ENCODE measurements at regions not wholly inside any gene's neighbourhood (a gene's known extent, or its start where the extent isn't known, plus 50 kb on each side); places are given as distances from the start of the nearest gene placed in this dataset.

- Histone ChIP-seq H3K4me3 (ENCODE audit: low read depth in 1 of 2, low read length in 2 of 2) (no peak overlapping the region), H3K4me1 (ENCODE audit: control insufficient read depth in 1 of 2, insufficient read depth in 2 of 2, low read length in 2 of 2) (no peaks in the 10 kb centered on the region), H3K27me3 (ENCODE audit: low read depth, low read length) (no peaks in the 10 kb centered on the region), H3K27ac (ENCODE audit: low read length) (no peak overlapping the region), H3K36me3 (ENCODE audit: control insufficient read depth in 1 of 2, insufficient read depth in 2 of 2, low read length in 2 of 2) (no peaks in the 10 kb centered on the region), H3K9me3 (ENCODE audit: control insufficient read depth in 1 of 2, low read length in 2 of 2) (no peaks in the 10 kb centered on the region)
Observed at GRCh38 chr4:34108391-34108790, 2135.9 kb downstream of the ARAP2 start.

- H3K9me3 ChIP-seq (ENCODE audit: control insufficient read depth in 1 of 2, low read length in 2 of 2) = no peaks in the 10 kb centered on the region
- no peaks in the 10 kb centered on the region for H3K36me3 ChIP-seq (ENCODE audit: control insufficient read depth in 1 of 2, insufficient read depth in 2 of 2, low read length in 2 of 2)
- H3K4me3 ChIP-seq (ENCODE audit: low read depth in 1 of 2, low read length in 2 of 2) = no peak overlapping the region
- no peaks in the 10 kb centered on the region for H3K4me1 ChIP-seq (ENCODE audit: control insufficient read depth in 1 of 2, insufficient read depth in 2 of 2, low read length in 2 of 2)
- H3K27me3 ChIP-seq (ENCODE audit: low read depth, low read length) = no peaks in the 10 kb centered on the region
- H3K27ac ChIP-seq (ENCODE audit: low read length) = no peak overlapping the region
Observed at GRCh38 chr4:34112573-34112972, 2131.7 kb downstream of the ARAP2 start.

GRCh38 chr4:34138385-34138784 is 2105.9 kb downstream of the ARAP2 start:
- Histone ChIP-seq H3K4me3 (ENCODE audit: low read depth in 1 of 2, low read length in 2 of 2) (no peak overlapping the region), H3K36me3 (ENCODE audit: control insufficient read depth in 1 of 2, insufficient read depth in 2 of 2, low read length in 2 of 2) (no peaks in the 10 kb centered on the region), H3K4me1 (ENCODE audit: control insufficient read depth in 1 of 2, insufficient read depth in 2 of 2, low read length in 2 of 2) (no peaks in the 10 kb centered on the region), H3K27me3 (ENCODE audit: low read depth, low read length) (no peaks in the 10 kb centered on the region), H3K27ac (ENCODE audit: low read length) (no peak overlapping the region), H3K9me3 (ENCODE audit: control insufficient read depth in 1 of 2, low read length in 2 of 2) (no peaks in the 10 kb centered on the region)

- H3K4me3 ChIP-seq (ENCODE audit: low read depth in 1 of 2, low read length in 2 of 2) = no peak overlapping the region
- no peak overlapping the region for H3K27ac ChIP-seq (ENCODE audit: low read length)
- no peaks in the 10 kb centered on the region for H3K9me3 ChIP-seq (ENCODE audit: control insufficient read depth in 1 of 2, low read length in 2 of 2)
- H3K36me3 ChIP-seq (ENCODE audit: control insufficient read depth in 1 of 2, insufficient read depth in 2 of 2, low read length in 2 of 2) = no peaks in the 10 kb centered on the region
- H3K4me1 ChIP-seq (ENCODE audit: control insufficient read depth in 1 of 2, insufficient read depth in 2 of 2, low read length in 2 of 2) = no peaks in the 10 kb centered on the region
- no peaks in the 10 kb centered on the region for H3K27me3 ChIP-seq (ENCODE audit: low read depth, low read length)
Observed at GRCh38 chr4:34139346-34139745, 2105.0 kb downstream of the ARAP2 start.

GRCh38 chr4:34148322-34148908 is 2095.9 kb downstream of the ARAP2 start:
- H3K36me3 ChIP-seq (ENCODE audit: control insufficient read depth in 1 of 2, insufficient read depth in 2 of 2, low read length in 2 of 2) = no peaks in the 10 kb centered on the region
- H3K9me3 ChIP-seq (ENCODE audit: control insufficient read depth in 1 of 2, low read length in 2 of 2) = no peaks in the 10 kb centered on the region
- H3K4me3 ChIP-seq (ENCODE audit: low read depth in 1 of 2, low read length in 2 of 2) = no peak overlapping the region
- no peaks in the 10 kb centered on the region for H3K27me3 ChIP-seq (ENCODE audit: low read depth, low read length)
- no peak overlapping the region for H3K27ac ChIP-seq (ENCODE audit: low read length)
- no peaks in the 10 kb centered on the region for H3K4me1 ChIP-seq (ENCODE audit: control insufficient read depth in 1 of 2, insufficient read depth in 2 of 2, low read length in 2 of 2)

GRCh38 chr4:34157547-34157946 is 2086.8 kb downstream of the ARAP2 start:
- Histone ChIP-seq H3K4me1 (ENCODE audit: control insufficient read depth in 1 of 2, insufficient read depth in 2 of 2, low read length in 2 of 2) (no peaks in the 10 kb centered on the region), H3K27ac (ENCODE audit: low read length) (no peak overlapping the region), H3K4me3 (ENCODE audit: low read depth in 1 of 2, low read length in 2 of 2) (no peak overlapping the region), H3K27me3 (ENCODE audit: low read depth, low read length) (no peaks in the 10 kb centered on the region), H3K9me3 (ENCODE audit: control insufficient read depth in 1 of 2, low read length in 2 of 2) (peaks cover 0 to 2% of the 10 kb centered on the region in 2 donors), H3K36me3 (ENCODE audit: control insufficient read depth in 1 of 2, insufficient read depth in 2 of 2, low read length in 2 of 2) (no peaks in the 10 kb centered on the region)

GRCh38 chr4:34158878-34159277 is 2085.4 kb downstream of the ARAP2 start:
- Histone ChIP-seq H3K9me3 (ENCODE audit: control insufficient read depth in 1 of 2, low read length in 2 of 2) (peaks cover 0 to 2% of the 10 kb centered on the region in 2 donors), H3K36me3 (ENCODE audit: control insufficient read depth in 1 of 2, insufficient read depth in 2 of 2, low read length in 2 of 2) (no peaks in the 10 kb centered on the region), H3K27ac (ENCODE audit: low read length) (no peak overlapping the region), H3K4me3 (ENCODE audit: low read depth in 1 of 2, low read length in 2 of 2) (no peak overlapping the region), H3K27me3 (ENCODE audit: low read depth, low read length) (no peaks in the 10 kb centered on the region), H3K4me1 (ENCODE audit: control insufficient read depth in 1 of 2, insufficient read depth in 2 of 2, low read length in 2 of 2) (no peaks in the 10 kb centered on the region)

GRCh38 chr4:34170946-34171345 is 2073.4 kb downstream of the ARAP2 start:
- no peaks in the 10 kb centered on the region for H3K4me1 ChIP-seq (ENCODE audit: control insufficient read depth in 1 of 2, insufficient read depth in 2 of 2, low read length in 2 of 2)
- H3K27me3 ChIP-seq (ENCODE audit: low read depth, low read length) = no peaks in the 10 kb centered on the region
- no peak overlapping the region for H3K4me3 ChIP-seq (ENCODE audit: low read depth in 1 of 2, low read length in 2 of 2)
- peaks cover 0 to 3% of the 10 kb centered on the region in 2 donors for H3K9me3 ChIP-seq (ENCODE audit: control insufficient read depth in 1 of 2, low read length in 2 of 2)
- no peak overlapping the region for H3K27ac ChIP-seq (ENCODE audit: low read length)
- no peaks in the 10 kb centered on the region for H3K36me3 ChIP-seq (ENCODE audit: control insufficient read depth in 1 of 2, insufficient read depth in 2 of 2, low read length in 2 of 2)

- H3K4me3 ChIP-seq (ENCODE audit: low read depth in 1 of 2, low read length in 2 of 2) = no peak overlapping the region
- no peaks in the 10 kb centered on the region for H3K27me3 ChIP-seq (ENCODE audit: low read depth, low read length)
- H3K9me3 ChIP-seq (ENCODE audit: control insufficient read depth in 1 of 2, low read length in 2 of 2) = peaks cover 0 to 7% of the 10 kb centered on the region in 2 donors
Observed at GRCh38 chr4:34176609-34177008, 2067.7 kb downstream of the ARAP2 start.

GRCh38 chr4:34178476-34178875 is 2065.8 kb downstream of the ARAP2 start:
- peaks cover 0 to 7% of the 10 kb centered on the region in 2 donors for H3K9me3 ChIP-seq (ENCODE audit: control insufficient read depth in 1 of 2, low read length in 2 of 2)
- no peak overlapping the region for H3K27ac ChIP-seq (ENCODE audit: low read length)
- no peaks in the 10 kb centered on the region for H3K4me1 ChIP-seq (ENCODE audit: control insufficient read depth in 1 of 2, insufficient read depth in 2 of 2, low read length in 2 of 2)
- no peak overlapping the region for H3K4me3 ChIP-seq (ENCODE audit: low read depth in 1 of 2, low read length in 2 of 2)
- H3K36me3 ChIP-seq (ENCODE audit: control insufficient read depth in 1 of 2, insufficient read depth in 2 of 2, low read length in 2 of 2) = no peaks in the 10 kb centered on the region
- no peaks in the 10 kb centered on the region for H3K27me3 ChIP-seq (ENCODE audit: low read depth, low read length)

More at GRCh38 chr4:34176609-34177008, 2067.7 kb downstream of the ARAP2 start:
- no peak overlapping the region for H3K27ac ChIP-seq (ENCODE audit: low read length)
- H3K4me1 ChIP-seq (ENCODE audit: control insufficient read depth in 1 of 2, insufficient read depth in 2 of 2, low read length in 2 of 2) = no peaks in the 10 kb centered on the region
- H3K36me3 ChIP-seq (ENCODE audit: control insufficient read depth in 1 of 2, insufficient read depth in 2 of 2, low read length in 2 of 2) = no peaks in the 10 kb centered on the region

- H3K27me3 ChIP-seq (ENCODE audit: low read depth, low read length) = no peaks in the 10 kb centered on the region
- peaks cover 0 to 3% of the 10 kb centered on the region in 2 donors for H3K9me3 ChIP-seq (ENCODE audit: control insufficient read depth in 1 of 2, low read length in 2 of 2)
- H3K4me1 ChIP-seq (ENCODE audit: control insufficient read depth in 1 of 2, insufficient read depth in 2 of 2, low read length in 2 of 2) = no peaks in the 10 kb centered on the region
- no peaks in the 10 kb centered on the region for H3K36me3 ChIP-seq (ENCODE audit: control insufficient read depth in 1 of 2, insufficient read depth in 2 of 2, low read length in 2 of 2)
- no peak overlapping the region for H3K4me3 ChIP-seq (ENCODE audit: low read depth in 1 of 2, low read length in 2 of 2)
- no peak overlapping the region for H3K27ac ChIP-seq (ENCODE audit: low read length)
Observed at GRCh38 chr4:34181311-34181841, 2062.9 kb downstream of the ARAP2 start.

- Histone ChIP-seq H3K36me3 (ENCODE audit: control insufficient read depth in 1 of 2, insufficient read depth in 2 of 2, low read length in 2 of 2) (no peaks in the 10 kb centered on the region), H3K27ac (ENCODE audit: low read length) (no peak overlapping the region), H3K4me3 (ENCODE audit: low read depth in 1 of 2, low read length in 2 of 2) (no peak overlapping the region), H3K9me3 (ENCODE audit: control insufficient read depth in 1 of 2, low read length in 2 of 2) (no peaks in the 10 kb centered on the region), H3K27me3 (ENCODE audit: low read depth, low read length) (no peaks in the 10 kb centered on the region), H3K4me1 (ENCODE audit: control insufficient read depth in 1 of 2, insufficient read depth in 2 of 2, low read length in 2 of 2) (no peaks in the 10 kb centered on the region)
Observed at GRCh38 chr4:34181891-34182290, 2062.4 kb downstream of the ARAP2 start.
